ENCODE measurements at regions not wholly inside any gene's neighbourhood (a gene's known extent, or its start where the extent isn't known, plus 50 kb on each side); places are given as distances from the start of the nearest gene placed in this dataset.

DNA sequence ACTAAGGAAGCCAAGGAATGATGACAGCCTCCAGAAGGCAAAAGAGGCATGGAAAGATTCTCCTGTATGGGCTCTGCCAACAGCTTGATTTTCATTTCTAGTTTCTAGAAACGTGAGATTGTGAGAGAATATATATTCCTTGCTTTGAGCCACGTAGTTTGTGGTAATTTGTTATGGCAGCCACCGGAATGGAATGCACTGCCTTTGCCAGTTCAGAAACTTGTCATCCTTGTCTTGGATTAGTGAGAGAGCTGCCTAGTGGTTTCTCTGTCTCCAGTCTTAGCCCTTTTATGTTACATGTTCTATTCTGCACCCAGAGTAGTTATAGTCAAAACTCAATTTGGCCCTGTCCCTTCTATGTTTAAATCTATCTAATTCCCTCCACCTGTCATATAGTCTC is 216.0 kb upstream of the PTGFR start:
- DNase-seq (ENCODE audit: low read depth, low spot score): no peak
- Histone ChIP-seq H3K4me1 (ENCODE audit: control insufficient read depth, insufficient read depth, low read length) (no peaks in the 10 kb centered on the region), H3K4me3 (ENCODE audit: low read length) (no peak overlapping the region), H3K9me3 (ENCODE audit: control insufficient read depth, insufficient read depth, low read length) (no peaks in the 10 kb centered on the region), H3K27me3 (ENCODE audit: control insufficient read depth, insufficient read depth, low read length) (no peaks in the 10 kb centered on the region), H3K27ac (ENCODE audit: low read length) (no peak overlapping the region), H3K36me3 (ENCODE audit: control insufficient read depth, insufficient read depth, low read length) (no peaks in the 10 kb centered on the region)
- WGBS (ENCODE audit: insufficient coverage, insufficient read length): no CpG with 5 or more reads among the region's 3 CpGs

DNA sequence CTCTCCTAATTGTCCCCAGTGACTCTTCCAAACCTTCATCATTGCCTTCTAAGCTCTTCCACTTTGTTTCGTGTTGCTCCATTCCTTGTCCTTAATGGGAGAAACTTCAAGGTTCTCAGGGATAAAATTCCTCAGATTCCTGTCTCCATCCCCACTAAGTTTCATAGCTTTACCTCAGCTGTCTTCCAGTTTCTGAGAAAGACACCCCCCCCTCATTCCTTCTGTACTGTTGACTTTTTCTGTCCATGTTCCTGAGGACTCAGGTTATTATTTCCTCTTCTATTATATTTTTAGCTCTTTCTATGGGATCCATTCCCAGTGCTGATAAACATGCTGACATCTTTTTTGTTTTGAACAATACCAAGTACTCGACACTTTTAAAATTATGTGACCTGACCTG is 215.3 kb upstream of the PTGFR start:
- H3K4me3 ChIP-seq (ENCODE audit: low read length): no peak overlapping the region
- WGBS (ENCODE audit: insufficient coverage, insufficient read length): no CpG with 5 or more reads among the region's 2 CpGs
- no peaks in the 10 kb centered on the region for H3K9me3 ChIP-seq (ENCODE audit: control insufficient read depth, insufficient read depth, low read length)
- no peaks in the 10 kb centered on the region for H3K36me3 ChIP-seq (ENCODE audit: control insufficient read depth, insufficient read depth, low read length)
- H3K4me1 ChIP-seq (ENCODE audit: control insufficient read depth, insufficient read depth, low read length): no peaks in the 10 kb centered on the region
- DNase-seq (ENCODE audit: low read depth, low spot score): no peak
- no peak overlapping the region for H3K27ac ChIP-seq (ENCODE audit: low read length)
- no peaks in the 10 kb centered on the region for H3K27me3 ChIP-seq (ENCODE audit: control insufficient read depth, insufficient read depth, low read length)

DNA sequence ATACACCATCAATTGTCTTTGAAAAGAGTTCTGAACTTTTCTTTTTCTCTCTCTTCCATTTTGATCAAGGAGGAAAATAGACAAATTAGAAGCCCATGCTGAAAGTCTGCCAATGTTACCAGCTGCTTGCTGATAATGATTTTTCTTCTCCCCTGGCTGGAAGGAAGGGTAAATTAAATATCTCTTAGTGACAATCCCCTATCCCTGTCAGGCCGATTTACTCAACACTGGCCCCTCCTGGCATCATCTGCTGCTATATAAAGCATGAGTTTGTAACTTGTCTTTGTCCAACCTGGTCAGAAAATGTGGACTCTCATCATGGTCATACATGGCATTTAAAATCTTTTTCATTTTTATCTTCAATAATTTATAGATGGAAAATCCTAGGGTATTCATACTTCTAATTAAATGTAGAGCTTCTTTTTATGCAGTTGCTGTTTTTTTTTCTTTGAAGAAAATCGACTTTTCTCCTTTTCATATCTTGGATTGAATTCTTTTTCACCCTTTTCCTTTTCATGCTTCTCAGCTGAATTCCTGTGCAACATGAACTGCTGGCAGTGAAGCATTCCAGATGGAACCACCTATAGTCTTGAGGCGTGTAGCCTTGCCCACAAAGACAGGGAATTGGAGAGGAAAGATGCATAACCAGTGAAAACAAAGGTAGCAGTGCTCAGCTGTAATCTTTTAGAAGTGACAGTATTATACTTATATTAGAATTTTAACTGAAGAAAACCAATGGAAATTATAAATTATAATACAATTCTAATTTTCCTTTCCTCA is 214.7 kb upstream of the PTGFR start:
- no peak overlapping the region for H3K27ac ChIP-seq (ENCODE audit: low read length)
- WGBS (ENCODE audit: insufficient coverage, insufficient read length): no CpG with 5 or more reads among the region's 3 CpGs
- no peaks in the 10 kb centered on the region for H3K9me3 ChIP-seq (ENCODE audit: control insufficient read depth, insufficient read depth, low read length)
- no peak for DNase-seq (ENCODE audit: low read depth, low spot score)
- no peak overlapping the region for H3K4me3 ChIP-seq (ENCODE audit: low read length)
- no peaks in the 10 kb centered on the region for H3K27me3 ChIP-seq (ENCODE audit: control insufficient read depth, insufficient read depth, low read length)
- H3K4me1 ChIP-seq (ENCODE audit: control insufficient read depth, insufficient read depth, low read length): no peaks in the 10 kb centered on the region
- no peaks in the 10 kb centered on the region for H3K36me3 ChIP-seq (ENCODE audit: control insufficient read depth, insufficient read depth, low read length)

DNA sequence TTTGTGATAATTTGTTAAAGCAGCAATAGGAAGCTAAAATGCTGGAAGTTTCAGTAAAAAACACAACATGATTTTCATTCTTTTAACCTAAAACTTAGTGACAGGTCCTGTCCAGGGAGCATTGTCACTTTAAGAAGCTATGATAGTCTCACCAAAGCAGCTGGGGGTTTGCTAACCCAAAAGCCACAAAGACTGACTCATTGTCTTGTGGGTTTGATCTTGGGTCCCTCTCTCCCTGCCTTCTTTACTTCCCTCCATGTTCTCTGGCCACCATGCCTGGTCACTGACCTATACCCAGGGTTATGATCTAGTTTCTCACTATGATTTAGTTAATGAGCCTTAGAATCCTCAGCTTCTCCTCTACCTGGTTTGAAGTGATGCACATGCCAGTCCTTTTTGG is 213.5 kb upstream of the PTGFR start:
- Histone ChIP-seq H3K36me3 (ENCODE audit: control insufficient read depth, insufficient read depth, low read length) (no peaks in the 10 kb centered on the region), H3K4me1 (ENCODE audit: control insufficient read depth, insufficient read depth, low read length) (no peaks in the 10 kb centered on the region), H3K27me3 (ENCODE audit: control insufficient read depth, insufficient read depth, low read length) (no peaks in the 10 kb centered on the region), H3K4me3 (ENCODE audit: low read length) (no peak overlapping the region), H3K27ac (ENCODE audit: low read length) (no peak overlapping the region), H3K9me3 (ENCODE audit: control insufficient read depth, insufficient read depth, low read length) (no peaks in the 10 kb centered on the region)
- DNase-seq (ENCODE audit: low read depth, low spot score): no peak

DNA sequence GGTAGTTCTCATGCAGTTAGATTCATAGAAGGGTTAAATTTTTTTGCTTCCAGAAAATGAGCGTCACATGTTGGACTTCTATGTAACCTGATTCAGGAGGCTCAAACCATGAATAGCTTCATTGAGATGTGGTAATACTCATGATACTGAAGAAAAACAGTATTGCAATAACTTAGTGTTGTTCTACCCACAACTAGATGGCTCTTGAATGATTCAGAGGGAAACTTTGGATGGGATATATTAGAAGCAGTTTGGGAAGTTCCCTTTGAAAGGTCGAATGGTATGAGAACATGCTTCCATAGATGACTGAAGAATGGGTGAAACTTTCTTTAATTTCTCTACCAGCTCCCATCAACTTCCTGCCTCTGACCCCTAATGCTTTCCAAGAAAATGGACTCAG is 211.7 kb upstream of the PTGFR start:
- Histone ChIP-seq H3K4me3 (ENCODE audit: low read length) (no peak overlapping the region), H3K36me3 (ENCODE audit: control insufficient read depth, insufficient read depth, low read length) (no peaks in the 10 kb centered on the region), H3K27me3 (ENCODE audit: control insufficient read depth, insufficient read depth, low read length) (no peaks in the 10 kb centered on the region), H3K4me1 (ENCODE audit: control insufficient read depth, insufficient read depth, low read length) (no peaks in the 10 kb centered on the region), H3K27ac (ENCODE audit: low read length) (no peak overlapping the region), H3K9me3 (ENCODE audit: control insufficient read depth, insufficient read depth, low read length) (no peaks in the 10 kb centered on the region)
- DNase-seq (ENCODE audit: low read depth, low spot score): no peak
- no CpG with 5 or more reads among the region's 2 CpGs for WGBS (ENCODE audit: insufficient coverage, insufficient read length)

DNA sequence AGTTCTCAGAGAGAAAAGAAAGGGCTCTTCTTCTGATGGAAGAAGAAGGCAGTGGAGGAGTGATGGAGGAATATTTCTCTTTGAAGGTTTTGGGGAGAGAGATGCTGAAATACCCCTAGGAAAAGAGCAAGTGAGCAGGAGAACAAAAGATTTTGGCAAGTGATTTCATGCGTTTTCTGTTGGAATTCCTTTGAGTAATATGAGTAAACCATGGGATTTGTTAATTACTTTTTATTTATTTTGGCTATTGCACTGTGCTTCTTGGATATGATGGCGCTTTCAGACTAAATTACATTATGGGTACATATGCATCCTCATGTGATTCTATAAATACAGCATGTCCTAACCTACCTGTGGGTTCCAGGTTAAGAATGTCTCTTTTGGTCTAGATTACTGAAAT is 210.1 kb upstream of the PTGFR start:
- Histone ChIP-seq H3K4me1 (ENCODE audit: control insufficient read depth, insufficient read depth, low read length) (no peaks in the 10 kb centered on the region), H3K27ac (ENCODE audit: low read length) (no peak overlapping the region), H3K36me3 (ENCODE audit: control insufficient read depth, insufficient read depth, low read length) (no peaks in the 10 kb centered on the region), H3K4me3 (ENCODE audit: low read length) (no peak overlapping the region), H3K9me3 (ENCODE audit: control insufficient read depth, insufficient read depth, low read length) (no peaks in the 10 kb centered on the region), H3K27me3 (ENCODE audit: control insufficient read depth, insufficient read depth, low read length) (no peaks in the 10 kb centered on the region)
- DNase-seq (ENCODE audit: low read depth, low spot score): no peak
- no CpG with 5 or more reads among the region's 2 CpGs for WGBS (ENCODE audit: insufficient coverage, insufficient read length)

DNA sequence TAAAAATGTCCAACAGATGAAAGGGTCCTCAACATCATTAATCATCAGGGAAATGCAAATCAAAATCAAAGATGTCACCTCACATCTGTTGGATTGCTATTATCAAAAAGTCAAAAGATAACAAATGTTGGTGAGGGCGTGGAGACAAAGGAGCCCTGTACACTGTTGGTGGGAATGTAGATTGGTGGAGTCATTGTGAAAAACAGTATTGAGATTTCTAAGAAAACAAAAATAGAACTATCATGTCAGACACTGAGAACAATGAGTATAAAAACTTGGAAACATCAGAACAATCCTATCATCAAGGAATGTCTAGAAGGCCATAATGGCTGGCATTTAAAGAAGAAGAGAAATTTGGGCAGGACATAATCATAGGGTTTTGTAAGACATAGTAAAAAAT is 209.2 kb upstream of the PTGFR start:
- H3K4me3 ChIP-seq (ENCODE audit: low read length): no peak overlapping the region
- H3K9me3 ChIP-seq (ENCODE audit: control insufficient read depth, insufficient read depth, low read length): no peaks in the 10 kb centered on the region
- H3K36me3 ChIP-seq (ENCODE audit: control insufficient read depth, insufficient read depth, low read length): no peaks in the 10 kb centered on the region
- H3K27ac ChIP-seq (ENCODE audit: low read length): no peak overlapping the region
- WGBS (ENCODE audit: insufficient coverage, insufficient read length): no CpG with 5 or more reads among the region's 1 CpG
- no peak for DNase-seq (ENCODE audit: low read depth, low spot score)
- H3K27me3 ChIP-seq (ENCODE audit: control insufficient read depth, insufficient read depth, low read length): no peaks in the 10 kb centered on the region
- H3K4me1 ChIP-seq (ENCODE audit: control insufficient read depth, insufficient read depth, low read length): no peaks in the 10 kb centered on the region

DNA sequence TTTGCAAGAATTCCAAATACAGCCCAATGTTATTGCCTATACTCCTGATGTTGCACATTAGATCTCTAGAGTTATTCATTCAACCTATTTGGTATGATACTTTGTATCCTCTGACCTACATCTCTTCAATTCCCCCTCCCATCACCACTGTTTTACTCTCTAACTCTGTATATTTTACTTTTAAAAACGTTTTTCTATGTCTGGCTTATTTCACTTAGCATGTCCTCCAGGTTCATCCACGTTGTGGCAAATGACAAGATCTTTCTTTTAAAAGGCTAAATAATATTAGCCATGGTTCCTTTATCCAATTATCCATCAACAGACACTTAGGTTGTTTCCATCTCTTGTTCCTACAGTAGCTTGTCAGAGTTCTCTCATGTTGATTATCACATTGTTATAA is 207.1 kb upstream of the PTGFR start:
- H3K36me3 ChIP-seq (ENCODE audit: control insufficient read depth, insufficient read depth, low read length): no peaks in the 10 kb centered on the region
- no peaks in the 10 kb centered on the region for H3K27me3 ChIP-seq (ENCODE audit: control insufficient read depth, insufficient read depth, low read length)
- no peak overlapping the region for H3K27ac ChIP-seq (ENCODE audit: low read length)
- H3K4me1 ChIP-seq (ENCODE audit: control insufficient read depth, insufficient read depth, low read length): no peaks in the 10 kb centered on the region
- WGBS (ENCODE audit: insufficient coverage, insufficient read length): 100% methylated on average over 1 of the region's 2 CpGs
- H3K9me3 ChIP-seq (ENCODE audit: control insufficient read depth, insufficient read depth, low read length): no peaks in the 10 kb centered on the region
- no peak overlapping the region for H3K4me3 ChIP-seq (ENCODE audit: low read length)
- no peak for DNase-seq (ENCODE audit: low read depth, low spot score)

DNA sequence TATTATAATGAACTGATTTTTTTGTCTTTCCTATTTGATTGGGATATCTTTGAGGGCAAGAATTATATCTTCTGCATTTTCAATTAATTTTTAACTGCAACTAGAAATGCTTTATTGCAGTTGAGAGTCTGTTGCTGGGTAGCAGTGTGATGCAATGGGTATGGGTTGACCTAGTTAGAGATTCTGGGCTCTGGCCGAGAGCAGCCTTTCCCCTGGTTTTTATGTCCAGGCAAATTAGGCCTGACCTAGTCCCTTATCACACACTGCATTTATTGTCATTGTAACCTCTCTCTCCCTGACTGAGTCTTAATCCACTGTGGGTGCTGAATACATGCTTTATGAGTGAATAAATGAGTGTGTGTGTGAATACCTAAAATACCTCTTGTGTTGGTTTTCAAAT is 206.4 kb upstream of the PTGFR start:
- no peak for DNase-seq (ENCODE audit: low read depth, low spot score)
- no CpG with 5 or more reads among the region's 1 CpG for WGBS (ENCODE audit: insufficient coverage, insufficient read length)

DNA sequence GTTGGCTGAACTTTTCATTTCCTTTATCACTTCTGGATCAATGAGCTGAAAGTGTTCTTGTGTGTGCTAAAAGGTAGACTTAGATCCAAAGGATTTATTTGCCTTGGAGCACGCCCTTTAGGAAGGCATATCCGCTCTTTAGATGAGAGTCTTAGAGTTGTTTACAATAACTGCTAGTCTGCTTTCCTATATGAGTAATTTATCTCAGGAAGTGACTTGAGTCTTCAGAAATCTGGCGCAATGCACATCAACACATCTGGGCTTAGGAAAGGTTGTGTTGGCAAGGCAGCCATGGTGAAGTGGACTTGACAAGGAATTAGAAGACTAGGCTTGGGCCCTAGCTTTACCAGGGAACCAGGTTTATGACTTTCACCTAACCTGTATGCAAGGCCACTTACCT is 204.1 kb upstream of the PTGFR start:
- DNase-seq (ENCODE audit: low read depth, low spot score): no peak
- no CpG with 5 or more reads among the region's 3 CpGs for WGBS (ENCODE audit: insufficient coverage, insufficient read length)

More for the DNA sequence above, 206.4 kb upstream of the PTGFR start:
- H3K36me3 ChIP-seq (ENCODE audit: control insufficient read depth, insufficient read depth, low read length): no peaks in the 10 kb centered on the region
- H3K4me3 ChIP-seq (ENCODE audit: low read length): no peak overlapping the region
- no peaks in the 10 kb centered on the region for H3K27me3 ChIP-seq (ENCODE audit: control insufficient read depth, insufficient read depth, low read length)
- no peak overlapping the region for H3K27ac ChIP-seq (ENCODE audit: low read length)
- H3K9me3 ChIP-seq (ENCODE audit: control insufficient read depth, insufficient read depth, low read length): no peaks in the 10 kb centered on the region
- no peaks in the 10 kb centered on the region for H3K4me1 ChIP-seq (ENCODE audit: control insufficient read depth, insufficient read depth, low read length)

DNA sequence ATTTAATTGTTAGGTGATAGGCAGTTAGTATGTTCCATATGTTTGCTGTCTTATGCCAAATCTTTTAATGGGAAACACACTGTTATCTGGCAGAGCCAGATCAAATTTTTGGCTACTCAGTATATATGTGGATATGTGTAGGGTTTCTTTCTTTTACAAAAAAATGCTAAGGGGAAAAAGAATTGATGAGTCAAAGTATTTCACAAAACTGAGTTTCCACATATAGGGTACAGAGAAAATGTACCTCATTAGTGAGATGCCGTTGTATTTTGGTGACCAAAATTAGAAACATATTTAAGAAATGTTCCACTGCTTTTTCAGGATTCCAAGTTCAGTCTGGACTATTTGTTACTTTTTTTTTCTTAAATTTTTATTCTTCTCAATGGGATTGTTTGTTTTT is 201.2 kb upstream of the PTGFR start:
- Histone ChIP-seq H3K27me3 (ENCODE audit: control insufficient read depth, insufficient read depth, low read length) (no peaks in the 10 kb centered on the region), H3K27ac (ENCODE audit: low read length) (no peak overlapping the region), H3K36me3 (ENCODE audit: control insufficient read depth, insufficient read depth, low read length) (no peaks in the 10 kb centered on the region), H3K4me1 (ENCODE audit: control insufficient read depth, insufficient read depth, low read length) (no peaks in the 10 kb centered on the region), H3K4me3 (ENCODE audit: low read length) (no peak overlapping the region), H3K9me3 (ENCODE audit: control insufficient read depth, insufficient read depth, low read length) (no peaks in the 10 kb centered on the region)
- no peak for DNase-seq (ENCODE audit: low read depth, low spot score)
- no CpG with 5 or more reads among the region's 1 CpG for WGBS (ENCODE audit: insufficient coverage, insufficient read length)

More for the DNA sequence above, 204.1 kb upstream of the PTGFR start:
- H3K36me3 ChIP-seq (ENCODE audit: control insufficient read depth, insufficient read depth, low read length): no peaks in the 10 kb centered on the region
- H3K27ac ChIP-seq (ENCODE audit: low read length): no peak overlapping the region
- no peak overlapping the region for H3K4me3 ChIP-seq (ENCODE audit: low read length)
- H3K4me1 ChIP-seq (ENCODE audit: control insufficient read depth, insufficient read depth, low read length): no peaks in the 10 kb centered on the region
- H3K27me3 ChIP-seq (ENCODE audit: control insufficient read depth, insufficient read depth, low read length): no peaks in the 10 kb centered on the region
- no peaks in the 10 kb centered on the region for H3K9me3 ChIP-seq (ENCODE audit: control insufficient read depth, insufficient read depth, low read length)

Data from iPS DF 6.9 (cell line).